ENCODE measurements at regions not wholly inside any gene's neighbourhood (a gene's known extent, or its start where the extent isn't known, plus 50 kb on each side); places are given as distances from the start of the nearest gene placed in this dataset.

- TF ChIP-seq CTCF (IDR thresholded peaks at IDR 0.05) = no peak
- no peak for TF ChIP-seq POLR2A (IDR thresholded peaks at IDR 0.05)
- no peak for TF ChIP-seq EP300 (IDR thresholded peaks at IDR 0.05)
Measured at GRCh38 chr12:67757651-67758050, 109.1 kb downstream of the DYRK2 start.

Data from gastroesophageal sphincter (tissue), 3 donors.